GM21786 (cell line): ENCODE measurements at regions not wholly inside any gene's neighbourhood (a gene's known extent, or its start where the extent isn't known, plus 50 kb on each side); places are given as distances from the start of the nearest gene placed in this dataset.
"Not testable (repeated sequence)": the region's sequence is repeated elsewhere in the genome, so short reads cannot be mapped to it uniquely, and the experiment has no call there.

Experiments
- ATAC-seq: cut with Tn5 transposase; IDR thresholded peaks from one replicate; pipeline ENCODE4 v1.9.1; 2021; ENCODE audit not compliant: unreplicated experiment

GRCh38 chr21:15306271-15306670 is 241.5 kb upstream of the NRIP1 start:
- ATAC-seq = no peak

- no peak for ATAC-seq
These were observed 243.5 kb upstream of the NRIP1 start for GRCh38 chr21:15308333-15308732.

- ATAC-seq = no peak
These were observed 244.3 kb upstream of the NRIP1 start for GRCh38 chr21:15309022-15309590.

GRCh38 chr21:15309721-15310120 is 244.9 kb upstream of the NRIP1 start:
- ATAC-seq = no peak

GRCh38 chr21:15311510-15311909 is 246.7 kb upstream of the NRIP1 start:
- ATAC-seq = no peak

- ATAC-seq = not testable (repeated sequence)
These were observed 252.2 kb upstream of the NRIP1 start for GRCh38 chr21:15317034-15317433.

- ATAC-seq = no peak
These were observed 254.9 kb upstream of the NRIP1 start for GRCh38 chr21:15319727-15320126.

GRCh38 chr21:15324542-15324941 is 259.7 kb upstream of the NRIP1 start:
- no peak for ATAC-seq

GRCh38 chr21:15326032-15326867 is 261.4 kb upstream of the NRIP1 start:
- no peak for ATAC-seq

GRCh38 chr21:15327637-15328265 is 263.0 kb upstream of the NRIP1 start:
- no peak for ATAC-seq

GRCh38 chr21:15329191-15329590 is 264.4 kb upstream of the NRIP1 start:
- no peak for ATAC-seq

GRCh38 chr21:15330872-15331271 is 266.1 kb upstream of the NRIP1 start:
- no peak for ATAC-seq

- ATAC-seq = no peak
These were observed 267.8 kb upstream of the NRIP1 start for GRCh38 chr21:15332572-15332971.

- ATAC-seq = no peak
These were observed 268.4 kb upstream of the NRIP1 start for GRCh38 chr21:15333136-15333710.

- ATAC-seq = no peak
These were observed 269.2 kb upstream of the NRIP1 start for GRCh38 chr21:15333951-15334350.

- ATAC-seq = no peak
These were observed 278.3 kb upstream of the NRIP1 start for GRCh38 chr21:15343066-15343465.

GRCh38 chr21:15352009-15352408 is 287.2 kb upstream of the NRIP1 start:
- ATAC-seq = no peak

GRCh38 chr21:15353546-15353945 is 288.7 kb upstream of the NRIP1 start:
- no peak for ATAC-seq

GRCh38 chr21:15354516-15354915 is 289.7 kb upstream of the NRIP1 start:
- no peak for ATAC-seq

- no peak for ATAC-seq
These were observed 290.3 kb upstream of the NRIP1 start for GRCh38 chr21:15355066-15355465.

GRCh38 chr21:15359251-15359650 is 294.5 kb upstream of the NRIP1 start:
- no peak for ATAC-seq

GRCh38 chr21:15362458-15362857 is 297.7 kb upstream of the NRIP1 start:
- ATAC-seq = no peak
